HG03039 (cell line): ENCODE measurements at regions not wholly inside any gene's neighbourhood (a gene's known extent, or its start where the extent isn't known, plus 50 kb on each side); places are given as distances from the start of the nearest gene placed in this dataset.
"Not testable (repeated sequence)": the region's sequence is repeated elsewhere in the genome, so short reads cannot be mapped to it uniquely, and the experiment has no call there.

ENCODE experiments used
- ATAC-seq: cut with Tn5 transposase; IDR thresholded peaks from one replicate; pipeline ENCODE4 v1.9.1; 2021; ENCODE audit warnings: mild to moderate bottlenecking, moderate library complexity; ENCODE audit not compliant: unreplicated experiment

GRCh38 chrX:85808217-85808616 lies 239.1 kb downstream of the CHM start:
- ATAC-seq = no peak

- ATAC-seq = not testable (repeated sequence)
These were observed 275.0 kb downstream of the CHM start for GRCh38 chrX:85772391-85772790.

GRCh38 chrX:85765651-85766050 lies 281.7 kb downstream of the CHM start:
- ATAC-seq = no peak

- not testable (repeated sequence) for ATAC-seq
These were observed 324.3 kb downstream of the CHM start for GRCh38 chrX:85723025-85723424.

- ATAC-seq = not testable (repeated sequence)
These were observed 323.8 kb upstream of the POF1B start for GRCh38 chrX:85703233-85703632.

GRCh38 chrX:85698921-85699320 lies 319.5 kb upstream of the POF1B start:
- no peak for ATAC-seq

- no peak for ATAC-seq
These were observed 306.4 kb upstream of the POF1B start for GRCh38 chrX:85685843-85686242.

- ATAC-seq = no peak
These were observed 287.0 kb upstream of the POF1B start for GRCh38 chrX:85666471-85666870.

- ATAC-seq = not testable (repeated sequence)
These were observed 284.5 kb upstream of the POF1B start for GRCh38 chrX:85663970-85664369.

- no peak for ATAC-seq
These were observed 251.4 kb upstream of the POF1B start for GRCh38 chrX:85630901-85631300.

GRCh38 chrX:85627363-85627762 lies 247.9 kb upstream of the POF1B start:
- ATAC-seq = no peak

- ATAC-seq = no peak
These were observed 243.2 kb upstream of the POF1B start for GRCh38 chrX:85622635-85623034.

- ATAC-seq = no peak
These were observed 241.0 kb upstream of the POF1B start for GRCh38 chrX:85620466-85620865.

GRCh38 chrX:85619962-85620361 lies 240.5 kb upstream of the POF1B start:
- no peak for ATAC-seq

GRCh38 chrX:85611926-85612325 lies 232.5 kb upstream of the POF1B start:
- no peak for ATAC-seq

GRCh38 chrX:85592980-85593379 lies 213.5 kb upstream of the POF1B start:
- no peak for ATAC-seq

- no peak for ATAC-seq
These were observed 212.1 kb upstream of the POF1B start for GRCh38 chrX:85591536-85591935.

GRCh38 chrX:85590638-85591037 lies 211.2 kb upstream of the POF1B start:
- ATAC-seq = no peak

- peak; percentile 73 for ATAC-seq
These were observed 194.3 kb upstream of the POF1B start for GRCh38 chrX:85573801-85574200.

- no peak for ATAC-seq
These were observed 191.0 kb upstream of the POF1B start for GRCh38 chrX:85570496-85570895.

- no peak for ATAC-seq
These were observed 190.2 kb upstream of the POF1B start for GRCh38 chrX:85569686-85570085.

- ATAC-seq = no peak
These were observed 189.6 kb upstream of the POF1B start for GRCh38 chrX:85569096-85569495.

- ATAC-seq = no peak
These were observed 181.8 kb upstream of the POF1B start for GRCh38 chrX:85561231-85561630.

GRCh38 chrX:85544609-85545008 lies 165.1 kb upstream of the POF1B start:
- no peak for ATAC-seq
